ENCODE measurements at regions not wholly inside any gene's neighbourhood (a gene's known extent, or its start where the extent isn't known, plus 50 kb on each side); places are given as distances from the start of the nearest gene placed in this dataset.

- TF ChIP-seq REST (IDR thresholded peaks at IDR 0.05; ENCODE audit: unreplicated experiment) (no peak), EZH2 (IDR thresholded peaks at IDR 0.05; ENCODE audit: low read depth, unreplicated experiment) (no peak), NANOG (IDR thresholded peaks at IDR 0.05; ENCODE audit: borderline replicate concordance) (no peak), JUNB (IDR thresholded peaks at IDR 0.05; ENCODE audit: unreplicated experiment) (no peak), CTCF (conservative IDR thresholded peaks at IDR 0.05; ENCODE audit: low read depth in 2 of 2) (no peak)
These were observed 155.2 kb upstream of the KCNN2 start (continued) for GRCh38 chr5:114206640-114207039.

GRCh38 chr5:114207615-114208014 is 154.3 kb upstream of the KCNN2 start:
- Histone ChIP-seq H3K36me3 (ENCODE audit: insufficient read depth) (no peaks in the 10 kb centered on the region), H3K4me3 (no peak overlapping the region), H3K79me2 (replicated peaks; ENCODE audit: insufficient read depth) (no peaks in the 10 kb centered on the region), H3K9me2 (ENCODE audit: insufficient read depth) (no peaks in the 10 kb centered on the region), H3K4me1 (ENCODE audit: insufficient read depth) (no peaks in the 10 kb centered on the region), H3K27me3 (ENCODE audit: insufficient read depth) (no peaks in the 10 kb centered on the region), H4K20me1 (replicated peaks; ENCODE audit: insufficient read depth) (no peaks in the 10 kb centered on the region), H3K27ac (ENCODE audit: low read depth) (no peak overlapping the region), H2AFZ (no peak overlapping the region), H3K4me2 (no peak overlapping the region), H3F3A (replicated peaks; ENCODE audit: low read depth) (no peaks in the 10 kb centered on the region)
- no peaks in the 10 kb centered on the region for H3K36me3 Mint-ChIP-seq (ENCODE audit: low read depth)
- no peaks in the 10 kb centered on the region for H3K9me3 Mint-ChIP-seq
- H3K4me1 Mint-ChIP-seq: no peaks in the 10 kb centered on the region
- no peak overlapping the region for H3K27ac Mint-ChIP-seq
- TF ChIP-seq CREB1 (CRISPR knock-in tag; IDR thresholded peaks at IDR 0.05; ENCODE audit: low read depth): no peak
- no peak for TF ChIP-seq ZNF462 (CRISPR knock-in tag; IDR thresholded peaks at IDR 0.05)
- no peak for TF ChIP-seq ZNF114 (CRISPR knock-in tag; IDR thresholded peaks at IDR 0.05)
- ATAC-seq (no peak), DNase-seq (ENCODE audit: low spot score) (no peak)
- H3K4me3 Mint-ChIP-seq: no peak overlapping the region
- no peaks in the 10 kb centered on the region for H3K27me3 Mint-ChIP-seq (ENCODE audit: insufficient read depth, low read depth, poor library complexity)
